ENCODE measurements at regions not wholly inside any gene's neighbourhood (a gene's known extent, or its start where the extent isn't known, plus 50 kb on each side); places are given as distances from the start of the nearest gene placed in this dataset.

DNA sequence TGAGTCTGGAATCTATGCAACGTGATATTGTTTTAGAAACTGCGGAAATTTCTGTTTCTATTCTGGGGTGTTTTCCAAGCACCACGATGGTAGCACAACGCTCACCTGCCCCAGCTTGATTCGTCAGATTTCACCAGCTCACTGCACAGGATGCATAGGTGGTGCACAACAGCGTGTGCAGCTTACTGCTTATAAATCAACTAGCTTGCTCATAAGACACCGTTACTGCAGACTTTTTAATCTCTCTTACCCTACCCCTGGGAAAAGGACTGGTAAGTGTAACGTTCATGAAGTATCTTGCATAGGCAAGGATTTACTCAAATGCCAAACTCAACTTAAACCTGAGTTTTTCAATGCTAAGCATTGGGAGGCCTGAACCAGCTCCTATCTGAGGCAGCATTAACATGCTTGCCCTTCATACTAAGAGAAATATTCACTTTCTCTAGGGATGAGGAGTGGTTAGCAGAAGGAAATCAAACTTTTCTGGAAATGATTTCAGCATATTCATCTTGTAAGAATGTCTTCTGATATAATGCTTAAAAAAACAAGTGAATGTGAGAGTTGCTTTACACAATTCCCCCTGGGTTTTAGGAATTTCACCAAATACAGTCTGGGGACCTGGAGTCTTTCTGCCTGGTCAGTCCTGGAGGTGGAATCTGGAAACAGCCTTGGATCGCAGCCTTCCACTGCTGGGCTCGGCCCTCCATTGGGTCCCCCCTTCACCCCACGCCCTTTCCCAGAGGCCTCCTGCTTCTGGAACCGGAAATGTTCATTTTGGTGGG lies 100.6 kb downstream of the DACT2 start:
- Histone ChIP-seq H3K36me3 (no peaks in the 10 kb centered on the region), H3K4me1 (no peaks in the 10 kb centered on the region), H3K27me3 (no peaks in the 10 kb centered on the region), H3K9ac (ENCODE audit: low read depth in 2 of 2, low read length in 2 of 2) (no peak overlapping the region), H3K9me3 (no peaks in the 10 kb centered on the region), H3K4me3 (no peak overlapping the region), H3K27ac (no peak overlapping the region)
- no peak for DNase-seq
- intact Hi-C loops (cut with DNase I): no loop called here
- TF ChIP-seq, protein P1, sequence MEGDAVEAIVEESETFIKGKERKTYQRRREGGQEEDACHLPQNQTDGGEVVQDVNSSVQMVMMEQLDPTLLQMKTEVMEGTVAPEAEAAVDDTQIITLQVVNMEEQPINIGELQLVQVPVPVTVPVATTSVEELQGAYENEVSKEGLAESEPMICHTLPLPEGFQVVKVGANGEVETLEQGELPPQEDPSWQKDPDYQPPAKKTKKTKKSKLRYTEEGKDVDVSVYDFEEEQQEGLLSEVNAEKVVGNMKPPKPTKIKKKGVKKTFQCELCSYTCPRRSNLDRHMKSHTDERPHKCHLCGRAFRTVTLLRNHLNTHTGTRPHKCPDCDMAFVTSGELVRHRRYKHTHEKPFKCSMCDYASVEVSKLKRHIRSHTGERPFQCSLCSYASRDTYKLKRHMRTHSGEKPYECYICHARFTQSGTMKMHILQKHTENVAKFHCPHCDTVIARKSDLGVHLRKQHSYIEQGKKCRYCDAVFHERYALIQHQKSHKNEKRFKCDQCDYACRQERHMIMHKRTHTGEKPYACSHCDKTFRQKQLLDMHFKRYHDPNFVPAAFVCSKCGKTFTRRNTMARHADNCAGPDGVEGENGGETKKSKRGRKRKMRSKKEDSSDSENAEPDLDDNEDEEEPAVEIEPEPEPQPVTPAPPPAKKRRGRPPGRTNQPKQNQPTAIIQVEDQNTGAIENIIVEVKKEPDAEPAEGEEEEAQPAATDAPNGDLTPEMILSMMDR (IDR thresholded peaks at IDR 0.05): no peak

DNA sequence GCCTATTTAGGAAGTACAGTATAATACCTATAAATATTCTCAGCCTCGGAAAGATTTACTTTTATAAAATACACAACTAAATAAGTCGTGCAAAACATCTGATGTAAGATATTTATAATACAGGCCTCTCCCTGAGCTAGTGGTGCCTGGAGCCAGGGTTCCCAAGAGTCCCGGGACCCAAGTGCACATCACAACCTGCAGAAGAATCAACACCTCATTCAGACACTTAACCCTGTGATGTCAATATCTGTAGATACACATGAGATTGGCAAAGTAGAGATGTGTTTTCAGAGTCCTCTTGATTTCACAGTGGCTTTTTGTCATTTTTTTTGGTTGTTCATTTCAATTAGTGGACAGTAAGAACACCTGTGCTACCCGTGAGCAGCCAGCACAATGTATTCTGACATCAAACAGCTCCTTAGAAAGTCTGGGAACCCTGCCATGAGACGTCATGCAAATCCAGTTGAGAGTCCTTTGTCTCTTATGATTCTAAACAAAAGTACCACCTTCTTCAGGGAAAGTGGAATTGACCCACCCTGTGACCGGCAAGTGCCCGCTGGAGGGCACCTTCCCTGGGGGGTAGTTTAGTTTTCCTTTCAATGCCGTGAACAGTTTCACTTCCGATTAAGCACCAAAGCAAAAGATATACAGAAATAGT lies 101.6 kb downstream of the DACT2 start:
- intact Hi-C loops (cut with DNase I): no loop called here
- Histone ChIP-seq H3K4me3 (no peak overlapping the region), H3K4me1 (no peaks in the 10 kb centered on the region), H3K27ac (no peak overlapping the region), H3K27me3 (no peaks in the 10 kb centered on the region), H3K9ac (ENCODE audit: low read depth in 2 of 2, low read length in 2 of 2) (no peak overlapping the region), H3K36me3 (no peaks in the 10 kb centered on the region), H3K9me3 (no peaks in the 10 kb centered on the region)
- DNase-seq: no peak
- TF ChIP-seq, protein P1 (IDR thresholded peaks at IDR 0.05): no peak

DNA sequence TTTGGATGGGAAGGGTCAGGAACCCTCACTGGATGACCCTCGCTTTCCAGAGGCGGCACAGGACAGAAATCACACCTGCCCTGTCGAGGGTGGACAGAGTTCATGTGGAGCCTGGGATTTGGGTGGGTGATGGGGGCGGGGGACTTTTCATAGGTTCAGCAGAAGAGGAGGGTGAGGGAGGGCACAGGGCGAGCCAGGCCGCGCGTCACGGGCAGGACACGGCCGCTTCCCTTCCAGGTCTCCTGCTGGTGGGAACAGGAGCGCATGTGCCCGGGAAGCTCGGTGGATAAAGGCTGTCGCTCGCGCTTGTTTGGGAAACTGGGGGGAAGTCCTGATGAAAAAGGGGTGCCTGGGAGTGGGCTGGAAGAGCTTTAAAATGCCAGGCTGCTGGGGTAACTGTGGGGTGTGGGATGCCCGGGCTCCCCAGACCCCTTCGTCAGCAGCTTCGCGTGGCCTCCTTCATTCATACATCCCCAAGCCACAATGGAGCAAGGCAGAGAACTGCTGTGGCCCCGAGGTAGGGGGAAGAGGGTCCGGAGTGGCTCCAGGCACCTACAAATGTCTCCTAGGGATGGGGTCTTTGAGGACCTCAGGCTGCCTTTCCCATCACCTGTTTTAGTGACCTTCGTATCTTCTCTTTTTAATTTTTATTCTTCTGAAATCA lies 102.2 kb downstream of the DACT2 start:
- DNase-seq: no peak
- no peak overlapping the region for H3K4me3 ChIP-seq

DNA sequence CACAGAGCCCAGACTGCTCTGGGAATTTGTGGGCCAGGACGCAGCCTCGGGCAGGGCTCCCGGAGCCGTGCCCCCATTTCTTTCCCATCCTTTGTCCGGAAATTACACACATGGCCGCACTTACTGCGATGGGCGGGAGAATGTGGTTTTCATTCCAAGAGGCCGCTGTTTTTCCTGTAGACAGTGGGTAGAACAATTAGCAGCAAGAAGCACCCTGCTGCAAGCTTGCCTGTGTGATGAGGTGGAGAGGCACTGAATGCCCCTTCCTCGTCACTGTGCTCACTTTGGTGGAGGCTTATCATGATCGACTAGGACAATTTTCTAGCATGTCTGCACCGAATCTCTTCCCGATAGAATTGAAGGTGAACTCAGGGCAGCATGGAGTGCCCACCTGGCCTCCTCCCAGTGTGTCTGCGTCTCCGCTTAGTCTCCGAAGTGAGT lies 102.8 kb downstream of the DACT2 start:
- Histone ChIP-seq H3K4me1 (no peaks in the 10 kb centered on the region), H3K27me3 (no peaks in the 10 kb centered on the region), H3K27ac (no peak overlapping the region), H3K9ac (ENCODE audit: low read depth in 2 of 2, low read length in 2 of 2) (no peak overlapping the region), H3K4me3 (no peak overlapping the region), H3K9me3 (no peaks in the 10 kb centered on the region), H3K36me3 (no peaks in the 10 kb centered on the region)
- TF ChIP-seq, protein P1 (IDR thresholded peaks at IDR 0.05): no peak
- intact Hi-C loops (cut with DNase I): no loop called here
- no peak for DNase-seq

More for the DNA sequence above, 102.2 kb downstream of the DACT2 start:
- Histone ChIP-seq H3K36me3 (no peaks in the 10 kb centered on the region), H3K27ac (no peak overlapping the region), H3K9me3 (no peaks in the 10 kb centered on the region), H3K4me1 (no peaks in the 10 kb centered on the region), H3K9ac (ENCODE audit: low read depth in 2 of 2, low read length in 2 of 2) (no peak overlapping the region), H3K27me3 (no peaks in the 10 kb centered on the region)
- intact Hi-C loops (cut with DNase I): no loop called here
- TF ChIP-seq, protein P1 (IDR thresholded peaks at IDR 0.05): no peak

DNA sequence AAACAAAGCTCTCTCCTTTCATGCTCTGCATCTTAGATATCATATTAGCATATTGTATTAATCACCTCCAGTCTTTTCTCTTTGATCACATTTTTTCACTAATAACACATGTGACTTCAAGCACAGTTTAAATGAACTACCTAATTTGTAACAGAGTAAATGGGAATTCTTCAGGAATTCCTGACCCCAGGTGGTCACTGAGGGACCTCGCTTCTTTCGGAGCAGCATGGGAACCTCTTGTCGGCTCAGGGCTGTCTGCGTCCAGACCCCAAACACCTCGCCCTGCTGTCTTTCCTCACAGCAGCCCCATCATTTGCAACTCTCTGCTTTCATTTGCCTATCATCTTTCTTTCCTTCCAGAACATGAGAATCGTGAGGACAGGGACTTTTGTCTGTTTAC lies 103.5 kb downstream of the DACT2 start:
- Histone ChIP-seq H3K27me3 (no peaks in the 10 kb centered on the region), H3K4me1 (no peaks in the 10 kb centered on the region), H3K9ac (ENCODE audit: low read depth in 2 of 2, low read length in 2 of 2) (no peak overlapping the region), H3K27ac (no peak overlapping the region), H3K9me3 (no peaks in the 10 kb centered on the region), H3K4me3 (no peak overlapping the region), H3K36me3 (no peaks in the 10 kb centered on the region)
- TF ChIP-seq, protein P1 (IDR thresholded peaks at IDR 0.05): no peak
- intact Hi-C loops (cut with DNase I): no loop called here
- no peak for DNase-seq
